Right ventricle myocardium inferior (tissue), 1 donor: ENCODE measurements at regions not wholly inside any gene's neighbourhood (a gene's known extent, or its start where the extent isn't known, plus 50 kb on each side); places are given as distances from the start of the nearest gene placed in this dataset.

ENCODE experiments used
- ATAC-seq: fragments of 200-7000 bp; cut with Tn5 transposase; one replicate; pipeline ENCODE4 v1.9.1; 2020; ENCODE audit warnings: mild to moderate bottlenecking, moderate library complexity
- DNase-seq: peaks from one replicate; pipeline ENCODE4 v3.0.0; 2021; ENCODE audit errors: missing footprints
- intact Hi-C: fragments of 100-400 bp; cut with DNase I; formaldehyde crosslinking; loops from one replicate; pipeline ENCODE4 v1.11.0; 2022
- donor health status: DM: no; HTN: yes; CAD: no; lungs with severe emphysema.

DNA sequence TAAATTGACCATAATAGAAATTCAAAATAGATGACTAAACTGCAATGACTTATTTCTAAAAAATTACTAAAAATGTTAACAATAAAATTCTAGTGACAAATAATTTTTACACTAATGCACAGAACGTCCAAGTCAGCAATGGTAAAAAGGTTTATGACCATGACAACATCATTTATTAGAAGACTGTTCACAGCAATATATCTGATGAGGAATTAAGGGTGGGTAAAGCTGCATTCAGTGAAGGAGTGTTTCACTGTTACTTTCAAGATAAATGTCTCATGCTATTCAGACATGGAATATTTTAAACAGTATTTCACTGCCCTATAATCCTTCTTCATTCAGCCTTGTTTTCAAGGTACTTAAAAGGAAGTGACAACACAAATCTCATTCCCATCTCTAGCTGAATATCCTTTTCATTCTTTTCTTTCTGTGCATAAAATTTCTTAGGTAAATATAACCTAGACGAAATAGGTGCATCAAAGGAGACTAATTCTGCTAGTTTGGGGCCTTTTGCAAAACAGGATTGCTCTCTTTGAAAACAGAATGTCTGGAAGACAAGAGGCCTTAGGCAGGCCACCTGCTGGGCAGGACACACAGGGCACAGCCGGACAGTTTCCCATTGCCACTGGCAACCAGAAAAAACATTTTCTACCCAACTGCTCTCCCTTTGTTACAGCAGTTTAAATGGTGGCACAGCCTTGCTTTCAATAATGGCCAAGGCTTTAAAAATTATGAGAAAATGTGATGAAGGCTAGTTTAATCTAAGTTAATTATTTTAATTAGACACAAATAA lies 600.3 kb downstream of the SPRY1 start:
- ATAC-seq = no peak
- intact Hi-C loops = no loop called here
- no peak for DNase-seq

DNA sequence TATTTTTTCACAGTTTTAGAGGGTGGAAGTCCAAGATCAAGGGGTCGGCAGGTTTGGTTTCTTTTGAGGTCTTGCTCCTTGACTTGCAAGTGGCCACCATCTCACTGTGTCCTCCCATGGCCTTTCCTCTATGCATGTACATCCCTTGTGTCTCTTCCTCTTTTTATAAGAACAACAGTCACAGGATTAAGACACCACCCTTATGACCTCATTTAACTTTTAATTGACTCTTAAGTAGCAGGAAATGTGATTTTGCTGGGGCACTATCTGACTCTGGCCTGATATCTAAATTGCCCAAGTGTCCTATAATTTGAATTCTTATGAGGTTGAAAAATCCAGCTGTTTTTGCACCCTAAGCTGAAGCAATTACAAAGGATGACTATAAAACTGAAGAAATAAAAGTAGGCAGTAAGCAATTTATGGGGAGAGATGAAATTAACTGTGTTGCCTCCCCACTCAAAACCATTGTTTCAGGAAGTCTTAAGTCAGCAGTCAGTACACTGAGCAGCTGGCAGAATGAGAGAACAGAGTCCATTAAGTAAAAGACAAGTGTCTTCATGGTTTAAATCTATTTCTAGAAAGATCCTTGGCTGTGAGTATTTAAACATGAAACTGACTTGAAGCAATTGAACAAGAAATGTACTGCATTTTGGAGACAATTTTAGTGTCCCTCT lies 601.3 kb downstream of the SPRY1 start:
- no peak for DNase-seq
- peak; percentile 54 for ATAC-seq
- intact Hi-C loops = no loop called here

- no peak for DNase-seq
- no peak for ATAC-seq
- intact Hi-C loops = no loop called here
Measured at GRCh38 chr4:124000233-124000632, 603.6 kb downstream of the SPRY1 start.

GRCh38 chr4:124015766-124016165 lies 619.2 kb downstream of the SPRY1 start:
- intact Hi-C loops = loop anchor here (5.0 kb wide), 1 partner anchor 47 kb away; no protein-coding TSS in a partner anchor
- ATAC-seq (no peak), DNase-seq (no peak)

GRCh38 chr4:124017185-124017785 lies 620.7 kb downstream of the SPRY1 start:
- no peak for DNase-seq
- intact Hi-C loops = loop anchor here (5.0 kb wide), 1 partner anchor 45 kb away; no protein-coding TSS in a partner anchor
- no peak for ATAC-seq

DNA sequence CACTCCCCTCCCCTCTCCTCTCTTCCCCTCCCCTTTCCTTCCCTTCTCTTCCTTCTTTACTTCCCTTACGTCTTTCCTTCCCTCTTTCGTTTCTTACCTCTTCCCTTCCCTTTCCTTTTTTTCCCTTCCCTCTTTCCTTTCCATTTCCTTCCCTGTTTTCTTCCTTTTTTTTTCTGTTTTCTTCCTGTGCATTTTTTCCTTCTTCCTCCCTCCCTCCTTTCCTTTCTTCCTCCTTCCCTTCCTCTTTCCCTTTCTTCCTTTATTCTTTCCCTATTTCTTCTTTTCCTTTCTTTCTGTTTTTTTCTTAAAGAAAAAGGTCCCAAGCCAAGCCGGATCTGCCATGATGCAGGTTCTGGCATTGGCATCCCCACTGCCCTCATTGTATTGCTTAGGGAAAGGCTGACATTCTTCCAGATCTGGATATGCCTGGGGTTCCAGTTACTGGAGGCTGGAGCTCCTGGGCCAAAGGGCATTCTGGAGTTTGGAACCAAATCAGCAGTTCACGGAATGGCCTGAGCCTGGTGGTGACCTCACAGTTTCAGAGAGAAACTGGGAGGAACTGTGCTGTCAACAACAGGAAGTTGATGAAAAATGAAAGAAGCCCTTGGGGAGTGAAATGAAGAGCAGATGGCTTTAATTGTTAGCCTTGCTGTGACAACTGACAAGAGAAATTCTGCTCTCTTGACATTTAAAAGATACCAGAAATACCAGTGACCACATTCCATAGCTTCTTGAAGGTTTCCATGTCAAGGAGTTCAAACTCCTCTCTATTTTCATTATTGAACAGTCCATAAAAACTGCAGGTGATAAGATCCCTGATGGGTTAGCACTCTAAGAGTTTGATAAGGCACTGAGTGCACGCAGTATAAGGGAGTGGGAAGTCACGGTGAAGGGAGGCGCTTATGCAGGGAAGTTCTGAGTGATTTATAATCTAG lies 622.1 kb downstream of the SPRY1 start:
- intact Hi-C loops = loop anchor here (5.0 kb wide), 1 partner anchor 44 kb away; no protein-coding TSS in a partner anchor
- peak; percentile 65 for DNase-seq
- peak; percentile 95 for ATAC-seq

GRCh38 chr4:124019749-124020549 lies 623.4 kb downstream of the SPRY1 start:
- ATAC-seq (peak; percentile 38), DNase-seq (no peak)
- intact Hi-C loops = loop anchor here (5.0 kb wide), 1 partner anchor 42 kb away; no protein-coding TSS in a partner anchor

- DNase-seq (no peak), ATAC-seq (no peak)
- intact Hi-C loops = no loop called here
Measured at GRCh38 chr4:124025000-124025399, 628.4 kb downstream of the SPRY1 start.

DNA sequence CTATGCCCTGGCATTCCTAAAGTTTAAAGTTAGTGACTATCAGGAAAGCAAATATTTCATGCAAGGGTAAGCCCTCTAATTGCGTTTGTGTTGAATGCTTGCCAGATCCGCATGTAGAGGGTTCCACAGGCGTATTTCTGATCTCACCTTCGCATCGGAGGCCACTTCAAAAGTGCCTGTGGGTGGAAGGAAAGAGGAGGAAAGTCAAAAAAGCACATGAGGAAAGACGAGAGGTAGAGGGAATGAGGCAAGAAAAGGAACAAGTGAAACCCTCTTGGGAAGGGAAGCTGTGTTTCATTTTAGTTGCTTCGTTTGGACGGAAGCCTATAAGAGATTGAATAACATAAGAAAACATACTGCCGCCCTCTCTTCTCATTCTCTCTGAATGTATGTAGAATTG lies 628.8 kb downstream of the SPRY1 start:
- no peak for ATAC-seq
- intact Hi-C loops = no loop called here
- DNase-seq = no peak

DNA sequence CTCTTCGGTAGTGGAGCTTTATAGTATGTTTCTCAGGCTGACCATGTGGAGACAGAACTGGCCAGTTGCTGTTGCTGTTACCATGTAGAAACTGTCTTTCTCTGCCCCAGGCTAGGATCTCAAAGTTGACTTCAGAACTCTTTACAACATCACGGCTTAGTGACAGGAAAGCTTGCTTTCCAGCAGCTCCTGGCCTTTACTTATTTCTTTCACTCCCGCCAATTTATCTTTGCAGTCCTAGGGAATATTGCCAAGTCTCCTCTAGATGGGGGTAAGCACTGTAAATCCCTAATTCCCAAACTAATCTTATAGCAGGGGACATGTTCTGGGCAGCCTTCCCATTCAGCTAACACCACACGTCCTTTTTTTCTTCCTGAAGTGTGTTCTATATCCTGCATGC lies 631.6 kb downstream of the SPRY1 start:
- ATAC-seq (peak; percentile 42), DNase-seq (no peak)
- intact Hi-C loops = no loop called here

DNA sequence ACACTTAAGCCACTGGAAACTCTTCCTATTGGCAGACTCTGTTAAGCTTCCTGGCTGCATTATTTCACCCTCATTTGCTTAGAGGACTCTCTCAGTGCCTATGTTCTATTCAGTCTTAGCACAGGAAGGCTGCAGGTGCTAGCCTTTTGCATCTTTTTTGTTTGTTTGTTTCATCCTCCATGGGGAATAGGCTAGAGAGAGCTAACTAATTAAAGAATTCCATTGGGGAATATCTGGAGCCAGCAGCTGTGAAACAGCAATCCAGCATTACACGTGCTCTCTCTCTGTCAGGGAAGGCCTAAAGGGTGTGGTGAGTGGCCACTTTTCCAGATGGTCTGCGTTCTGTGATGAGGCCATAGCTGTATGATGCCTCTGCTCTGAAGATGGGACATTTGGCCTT lies 633.6 kb downstream of the SPRY1 start:
- intact Hi-C loops = loop anchor here (2.0 kb wide), 1 partner anchor 31 kb away; no protein-coding TSS in a partner anchor
- DNase-seq (no peak), ATAC-seq (peak; percentile 97)

- DNase-seq (no peak), ATAC-seq (no peak)
- intact Hi-C loops = no loop called here
Measured at GRCh38 chr4:124032035-124032434, 635.4 kb downstream of the SPRY1 start.

GRCh38 chr4:124035364-124036041 lies 638.9 kb downstream of the SPRY1 start:
- ATAC-seq = no peak
- intact Hi-C loops = loop anchor here (1.0 kb wide), 1 partner anchor 48 kb away; no protein-coding TSS in a partner anchor

GRCh38 chr4:124037236-124037635 lies 640.6 kb downstream of the SPRY1 start:
- DNase-seq = no peak
- intact Hi-C loops = no loop called here
- no peak for ATAC-seq

More at GRCh38 chr4:124035364-124036041, 638.9 kb downstream of the SPRY1 start:
- no peak for DNase-seq

- no peak for DNase-seq
- no peak for ATAC-seq
- intact Hi-C loops = no loop called here
Measured at GRCh38 chr4:124044330-124044729, 647.7 kb downstream of the SPRY1 start.

DNA sequence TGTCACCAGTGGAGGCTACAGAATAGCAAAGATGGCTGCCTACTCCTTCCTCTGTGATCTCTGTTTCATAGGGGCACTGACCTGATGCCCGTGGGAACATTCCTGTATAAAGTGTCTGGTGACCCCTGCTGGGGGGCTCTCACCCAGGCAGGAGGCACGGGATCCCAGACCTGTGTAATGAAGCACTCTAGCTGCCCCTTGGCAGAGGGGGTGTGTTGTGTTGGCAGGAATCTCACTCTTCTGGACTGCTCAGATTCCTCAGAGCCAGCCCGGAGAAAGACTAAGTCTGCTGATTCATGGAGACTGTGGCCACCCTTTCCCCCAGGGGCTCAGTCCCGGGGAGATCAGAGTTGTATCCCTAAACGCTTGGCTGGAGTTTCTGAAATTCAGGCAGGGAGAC lies 648.3 kb downstream of the SPRY1 start:
- DNase-seq = no peak
- no peak for ATAC-seq
- intact Hi-C loops = no loop called here

DNA sequence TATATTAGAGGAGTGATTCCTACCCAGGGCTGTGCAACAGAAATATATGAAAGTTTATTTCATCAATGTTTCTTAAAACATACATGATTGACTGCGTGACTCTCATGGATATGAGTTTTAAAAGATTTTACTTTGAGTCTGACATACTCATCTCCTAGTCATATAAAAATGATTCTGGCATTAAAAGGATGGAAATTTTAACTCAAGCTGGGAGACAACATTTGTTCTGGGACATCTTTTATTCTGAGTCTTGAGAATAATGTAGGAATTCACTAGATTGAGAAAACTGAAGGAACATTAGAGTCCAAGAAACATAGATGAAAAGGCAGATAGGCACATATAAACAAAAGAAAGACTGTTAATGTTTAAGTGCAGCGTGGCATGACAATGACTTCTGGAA lies 649.6 kb downstream of the SPRY1 start:
- intact Hi-C loops = no loop called here
- DNase-seq (no peak), ATAC-seq (no peak)
